HG02884 (cell line): ENCODE measurements at regions not wholly inside any gene's neighbourhood (a gene's known extent, or its start where the extent isn't known, plus 50 kb on each side); places are given as distances from the start of the nearest gene placed in this dataset.
"Not testable (repeated sequence)": the region's sequence is repeated elsewhere in the genome, so short reads cannot be mapped to it uniquely, and the experiment has no call there.

Source experiments
- ATAC-seq: cut with Tn5 transposase; IDR thresholded peaks from one replicate; pipeline ENCODE4 v1.9.1; 2021; ENCODE audit warnings: mild to moderate bottlenecking, moderate library complexity; ENCODE audit not compliant: unreplicated experiment

- no peak for ATAC-seq
Measured at GRCh38 chr14:36418937-36419336, 98.5 kb upstream of the MBIP start.

GRCh38 chr14:36411951-36412350 is 91.5 kb upstream of the MBIP start:
- not testable (repeated sequence) for ATAC-seq

GRCh38 chr14:36408388-36408787 is 88.0 kb upstream of the MBIP start:
- ATAC-seq = no peak

GRCh38 chr14:36405589-36406274 is 85.3 kb upstream of the MBIP start:
- ATAC-seq = no peak

GRCh38 chr14:36402867-36403266 is 82.4 kb upstream of the MBIP start:
- ATAC-seq = no peak

GRCh38 chr14:36398463-36399291 is 78.2 kb upstream of the MBIP start:
- no peak for ATAC-seq

GRCh38 chr14:36397357-36397756 is 76.9 kb upstream of the MBIP start:
- no peak for ATAC-seq

- ATAC-seq = no peak
Measured at GRCh38 chr14:36396798-36397197, 76.4 kb upstream of the MBIP start.

- no peak for ATAC-seq
Measured at GRCh38 chr14:36394593-36394992, 74.2 kb upstream of the MBIP start.

GRCh38 chr14:36390718-36391117 is 70.3 kb upstream of the MBIP start:
- ATAC-seq = no peak

GRCh38 chr14:36383767-36384431 is 63.5 kb upstream of the MBIP start:
- ATAC-seq = no peak

GRCh38 chr14:36373982-36374673 is 53.7 kb upstream of the MBIP start:
- peak; percentile 93 for ATAC-seq
